GM21515 (cell line): ENCODE measurements at regions not wholly inside any gene's neighbourhood (a gene's known extent, or its start where the extent isn't known, plus 50 kb on each side); places are given as distances from the start of the nearest gene placed in this dataset.
A peak's percentile ranks its signal among the peaks of the same experiment; 100 is the strongest.

Experiments
- ATAC-seq: cut with Tn5 transposase; IDR thresholded peaks from one replicate; pipeline ENCODE4 v1.9.1; 2021; ENCODE audit not compliant: unreplicated experiment

DNA sequence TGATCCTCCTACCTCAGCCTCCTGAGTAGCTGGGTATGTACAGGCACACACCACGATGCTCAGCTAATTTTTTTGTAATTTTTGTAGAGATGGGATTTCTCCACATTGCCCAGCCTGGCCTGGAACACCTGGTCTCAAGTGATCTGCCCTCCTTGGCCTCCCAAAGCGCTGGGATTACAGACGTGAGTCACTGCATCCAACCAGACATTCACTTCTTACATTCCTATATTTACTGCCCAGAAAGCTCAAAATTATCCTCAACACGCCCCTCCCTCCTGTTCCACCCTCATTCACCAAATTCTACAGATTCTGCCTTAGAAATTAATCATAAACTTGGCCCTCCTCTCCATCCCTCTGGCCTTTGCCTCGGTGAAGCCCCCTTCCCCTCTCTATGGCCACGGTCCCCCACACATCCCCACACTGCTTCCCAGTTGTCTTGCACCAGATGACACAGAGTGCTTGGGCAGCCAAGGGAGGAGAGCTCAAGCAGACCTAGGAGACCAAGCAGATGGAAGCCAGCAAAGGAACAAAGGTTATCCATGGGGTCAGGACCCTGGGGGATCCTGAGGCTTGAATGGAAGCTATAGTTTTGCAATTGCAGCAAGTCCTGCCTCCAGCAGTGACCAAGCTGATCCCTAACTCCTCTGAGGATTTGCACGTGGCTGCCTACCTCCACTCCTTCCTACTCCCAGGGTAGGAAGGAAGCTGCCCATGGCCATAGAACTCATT lies 213.2 kb upstream of the FOXN3 start:
- no peak for ATAC-seq

GRCh38 chr14:89629383-89629782 lies 212.3 kb upstream of the FOXN3 start:
- no peak for ATAC-seq

- no peak for ATAC-seq
Measured at GRCh38 chr14:89628521-89628920, 211.5 kb upstream of the FOXN3 start.

DNA sequence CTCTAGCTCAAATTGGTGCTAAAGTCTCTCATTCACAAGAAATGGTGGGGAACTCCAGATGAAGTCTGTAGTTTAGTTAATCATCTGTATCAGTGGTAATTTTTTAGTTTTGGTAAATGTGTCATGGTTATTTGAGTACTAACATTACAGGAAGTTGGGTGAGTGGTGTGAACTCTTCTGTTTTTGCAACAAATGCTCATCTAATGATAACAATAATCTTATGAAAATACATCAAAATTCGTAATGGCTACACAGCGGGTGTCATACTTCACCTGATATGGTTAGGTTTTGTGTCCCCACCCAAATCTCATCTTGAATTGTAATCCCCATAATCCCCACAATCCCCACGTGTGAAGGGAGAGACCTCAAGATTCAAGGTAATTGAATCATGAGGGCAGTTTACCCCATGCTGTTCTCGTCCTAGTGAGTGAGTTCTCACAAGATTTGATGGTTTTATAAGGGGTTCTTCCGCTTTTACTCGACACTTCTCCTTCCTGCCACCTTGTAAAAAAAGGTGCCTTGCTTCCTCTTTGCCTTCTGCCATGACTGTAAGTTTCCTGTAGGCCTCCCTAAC lies 209.3 kb upstream of the FOXN3 start:
- no peak for ATAC-seq

DNA sequence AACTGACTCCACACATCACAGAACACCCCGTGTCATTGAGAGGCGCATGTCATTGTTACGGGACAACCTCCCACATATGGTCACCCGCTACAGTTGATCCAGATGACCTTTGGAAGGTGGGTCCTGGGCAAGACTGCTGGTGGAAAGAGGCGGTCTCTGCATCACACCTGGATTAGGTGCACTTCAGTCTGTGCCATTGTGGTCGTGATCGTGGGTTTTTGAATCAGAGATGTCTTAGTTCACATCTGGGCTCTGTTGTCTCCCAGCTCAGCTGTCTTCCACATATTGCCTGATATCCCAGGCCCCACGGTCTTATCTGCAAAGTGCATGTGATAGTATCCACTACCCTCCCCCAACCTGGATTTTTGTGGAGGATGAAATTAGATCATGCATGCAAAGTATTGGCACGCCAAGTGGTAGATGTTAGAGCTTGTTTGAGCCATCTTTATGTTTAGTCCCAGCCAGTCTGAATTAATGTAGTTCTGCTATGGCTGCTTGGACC lies 208.7 kb upstream of the FOXN3 start:
- no peak for ATAC-seq

DNA sequence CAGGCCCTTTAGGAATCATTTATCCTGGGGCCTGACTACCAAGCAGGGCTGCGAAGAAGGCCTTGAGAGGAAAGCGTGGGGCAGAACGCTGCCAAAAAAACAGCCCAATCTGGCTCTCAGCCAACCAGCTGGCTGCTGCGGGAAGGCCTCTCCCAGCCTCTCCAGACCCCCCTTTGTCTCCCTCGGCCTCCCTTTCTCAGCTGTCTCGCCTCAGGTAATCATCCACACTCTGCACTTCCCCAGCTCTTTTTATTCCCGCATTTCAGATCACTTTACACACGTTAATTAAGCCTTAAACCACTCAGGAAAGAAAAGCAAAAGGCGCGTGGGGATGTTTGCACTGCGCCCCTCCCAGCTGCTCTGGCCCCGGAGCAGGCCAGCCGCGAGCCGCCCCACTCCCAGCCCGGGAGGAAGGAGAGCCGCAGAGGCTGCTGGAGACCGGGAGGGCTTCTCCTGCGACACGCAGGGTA lies 208.2 kb upstream of the FOXN3 start:
- no peak for ATAC-seq

GRCh38 chr14:89624500-89625156 lies 207.6 kb upstream of the FOXN3 start:
- no peak for ATAC-seq

GRCh38 chr14:89621791-89622638 lies 205.0 kb upstream of the FOXN3 start:
- ATAC-seq, result no peak

- ATAC-seq, result no peak
Measured at GRCh38 chr14:89621009-89621421, 204.0 kb upstream of the FOXN3 start.

- ATAC-seq, result no peak
Measured at GRCh38 chr14:89620436-89620835, 203.4 kb upstream of the FOXN3 start.

- ATAC-seq, result no peak
Measured at GRCh38 chr14:89619596-89619995, 202.6 kb upstream of the FOXN3 start.

GRCh38 chr14:89618811-89619551 lies 201.9 kb upstream of the FOXN3 start:
- ATAC-seq, result peak; percentile 67

- no peak for ATAC-seq
Measured at GRCh38 chr14:89618330-89618708, 201.3 kb upstream of the FOXN3 start.

DNA sequence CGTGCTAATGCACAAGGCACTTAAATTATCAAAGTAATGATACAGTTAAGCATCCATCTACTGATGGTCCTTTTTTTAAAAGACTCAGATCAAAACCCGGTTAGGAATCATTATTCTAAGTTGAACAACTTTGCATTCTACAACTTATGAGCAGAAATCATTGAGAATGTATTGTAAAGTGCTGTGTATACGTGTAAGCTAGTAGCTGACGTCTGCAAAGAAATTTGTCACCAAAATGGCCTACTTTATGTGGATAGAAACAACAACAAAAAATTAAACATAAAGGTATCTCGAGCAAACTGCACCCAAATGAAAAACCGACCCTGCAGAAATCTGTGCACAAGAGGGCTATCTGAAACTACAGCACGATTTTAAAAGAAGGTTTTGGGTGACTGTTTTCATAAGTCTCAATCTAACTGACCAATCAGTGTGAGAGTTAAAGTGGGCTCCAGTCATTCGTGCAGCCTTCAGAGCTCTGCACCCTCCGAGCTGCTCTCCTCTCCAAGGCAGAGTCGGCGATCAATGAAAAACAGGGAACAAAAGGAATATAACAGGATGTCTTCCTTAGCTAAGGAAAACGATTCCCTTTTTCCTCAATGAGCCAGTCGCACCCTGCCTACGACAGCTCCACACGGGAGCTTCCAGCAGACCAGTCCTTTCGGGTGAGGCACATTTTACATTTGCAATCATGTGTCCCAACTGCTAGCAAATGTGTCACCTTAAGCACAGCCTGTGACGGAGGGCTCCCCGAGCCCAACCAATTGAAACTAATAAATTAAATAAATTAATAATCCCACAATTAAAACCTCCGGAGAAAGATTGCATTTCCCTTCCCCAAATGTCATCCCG lies 200.7 kb upstream of the FOXN3 start:
- ATAC-seq, result peak; percentile 37

- ATAC-seq, result peak; percentile 50
Measured at GRCh38 chr14:89616852-89617341, 199.9 kb upstream of the FOXN3 start.

DNA sequence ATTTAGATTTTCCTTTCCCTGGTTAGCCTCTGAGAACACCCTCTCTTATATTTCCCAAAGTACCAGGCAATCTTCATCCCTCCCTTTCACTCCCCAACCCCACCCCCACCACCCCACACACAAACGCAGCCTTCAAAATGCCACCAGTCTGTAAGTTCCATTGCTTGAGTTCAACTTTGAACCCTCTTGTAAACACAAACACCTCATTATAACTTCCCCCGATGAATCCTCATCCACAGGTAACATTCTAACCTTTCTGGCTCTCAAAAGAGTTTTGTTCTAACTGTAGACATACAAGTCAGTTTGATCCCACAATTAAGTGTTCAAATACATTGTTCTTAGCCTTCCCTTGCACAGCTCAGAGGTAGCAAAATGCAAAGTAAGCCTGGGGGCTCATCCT lies 199.4 kb upstream of the FOXN3 start:
- ATAC-seq, result no peak

DNA sequence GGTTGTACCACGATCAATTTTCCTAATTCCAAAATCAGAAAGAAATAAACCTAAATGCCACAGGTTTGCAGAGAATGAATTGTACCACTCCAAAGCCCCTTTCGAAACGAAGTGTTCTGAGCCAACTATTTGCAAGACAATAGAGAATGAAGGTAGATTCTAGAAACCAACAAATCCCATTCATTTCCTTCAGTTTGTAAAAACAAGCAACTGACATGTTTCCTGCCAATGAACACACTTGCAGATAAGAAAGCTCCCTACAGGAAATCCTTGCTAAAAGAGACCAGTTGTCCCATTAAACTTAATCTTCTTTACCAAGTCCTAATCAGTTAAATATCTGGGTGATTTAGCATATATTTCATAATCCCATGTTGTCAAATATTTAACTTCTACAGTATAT lies 198.4 kb upstream of the FOXN3 start:
- ATAC-seq, result no peak

- no peak for ATAC-seq
Measured at GRCh38 chr14:89614009-89614691, 197.1 kb upstream of the FOXN3 start.
